ENCODE measurements at regions not wholly inside any gene's neighbourhood (a gene's known extent, or its start where the extent isn't known, plus 50 kb on each side); places are given as distances from the start of the nearest gene placed in this dataset.

- H3K27ac ChIP-seq (ENCODE audit: low read depth), result no peak overlapping the region
- Mint-ChIP-seq H3K27ac (no peak overlapping the region), H3K4me1 (peaks cover 30% of the 10 kb centered on the region), H3K36me3 (ENCODE audit: low read depth) (no peaks in the 10 kb centered on the region), H3K4me3 (no peak overlapping the region), H3K27me3 (ENCODE audit: insufficient read depth, low read depth, poor library complexity) (peaks cover 16% of the 10 kb centered on the region), H3K9me3 (no peaks in the 10 kb centered on the region; the same call in 2 of the 3 replicates)
- H3K4me3 ChIP-seq, result no peak overlapping the region
- H3K36me3 ChIP-seq (ENCODE audit: insufficient read depth), result no peaks in the 10 kb centered on the region
- peaks cover 6% of the 10 kb centered on the region for H3K4me1 ChIP-seq (ENCODE audit: insufficient read depth)
- H3K27me3 ChIP-seq (ENCODE audit: insufficient read depth), result no peaks in the 10 kb centered on the region
- H3K4me2 ChIP-seq, result no peak overlapping the region
- TF ChIP-seq ZNF114 (CRISPR knock-in tag; IDR thresholded peaks at IDR 0.05), result no peak
- no peak for TF ChIP-seq STAT1 (IDR thresholded peaks at IDR 0.05; ENCODE audit: unreplicated experiment)
- H2AFZ ChIP-seq, result no peak overlapping the region
- ATAC-seq (no peak), DNase-seq (ENCODE audit: low spot score) (no peak)
- no peaks in the 10 kb centered on the region for H3F3A ChIP-seq (replicated peaks; ENCODE audit: low read depth)
- H4K20me1 ChIP-seq (replicated peaks; ENCODE audit: insufficient read depth), result no peaks in the 10 kb centered on the region
- no peaks in the 10 kb centered on the region for H3K79me2 ChIP-seq (replicated peaks; ENCODE audit: insufficient read depth)
- no peaks in the 10 kb centered on the region for H3K9me2 ChIP-seq (ENCODE audit: insufficient read depth)
Measured at GRCh38 chr1:22344851-22345560, 106.6 kb upstream of the ZBTB40 start.

GRCh38 chr1:22347854-22348760 is 103.5 kb upstream of the ZBTB40 start:
- H4K20me1 ChIP-seq (replicated peaks; ENCODE audit: insufficient read depth), result no peaks in the 10 kb centered on the region
- H3K9me2 ChIP-seq (ENCODE audit: insufficient read depth), result no peaks in the 10 kb centered on the region
- no peak for DNase-seq (ENCODE audit: low spot score)
- no peak overlapping the region for H3K4me3 ChIP-seq
- no peak overlapping the region for H3K4me3 Mint-ChIP-seq
- H3K27me3 ChIP-seq (ENCODE audit: insufficient read depth), result no peaks in the 10 kb centered on the region
- H3K4me2 ChIP-seq, result no peak overlapping the region
- H3F3A ChIP-seq (replicated peaks; ENCODE audit: low read depth), result peaks cover 8% of the 10 kb centered on the region; the same call in 1 of the 2 replicates
- no peak overlapping the region for H3K27ac Mint-ChIP-seq
- no peak overlapping the region for H3K27ac ChIP-seq (ENCODE audit: low read depth)
- no peaks in the 10 kb centered on the region for H3K36me3 ChIP-seq (ENCODE audit: insufficient read depth)
- H3K4me1 Mint-ChIP-seq, result peaks cover 41% of the 10 kb centered on the region
- no peaks in the 10 kb centered on the region for H3K36me3 Mint-ChIP-seq (ENCODE audit: low read depth)
- H3K27me3 Mint-ChIP-seq (ENCODE audit: insufficient read depth, low read depth, poor library complexity), result peaks cover 24% of the 10 kb centered on the region
- no peak for ATAC-seq
- H3K9me3 Mint-ChIP-seq, result no peaks in the 10 kb centered on the region
- no peak overlapping the region for H2AFZ ChIP-seq
- H3K79me2 ChIP-seq (replicated peaks; ENCODE audit: insufficient read depth), result no peaks in the 10 kb centered on the region
- peaks cover 22% of the 10 kb centered on the region for H3K4me1 ChIP-seq (ENCODE audit: insufficient read depth)
- TF ChIP-seq POLR2AphosphoS5 (IDR thresholded peaks at IDR 0.05; ENCODE audit: low read depth), result no peak
- TF ChIP-seq, protein P1, sequence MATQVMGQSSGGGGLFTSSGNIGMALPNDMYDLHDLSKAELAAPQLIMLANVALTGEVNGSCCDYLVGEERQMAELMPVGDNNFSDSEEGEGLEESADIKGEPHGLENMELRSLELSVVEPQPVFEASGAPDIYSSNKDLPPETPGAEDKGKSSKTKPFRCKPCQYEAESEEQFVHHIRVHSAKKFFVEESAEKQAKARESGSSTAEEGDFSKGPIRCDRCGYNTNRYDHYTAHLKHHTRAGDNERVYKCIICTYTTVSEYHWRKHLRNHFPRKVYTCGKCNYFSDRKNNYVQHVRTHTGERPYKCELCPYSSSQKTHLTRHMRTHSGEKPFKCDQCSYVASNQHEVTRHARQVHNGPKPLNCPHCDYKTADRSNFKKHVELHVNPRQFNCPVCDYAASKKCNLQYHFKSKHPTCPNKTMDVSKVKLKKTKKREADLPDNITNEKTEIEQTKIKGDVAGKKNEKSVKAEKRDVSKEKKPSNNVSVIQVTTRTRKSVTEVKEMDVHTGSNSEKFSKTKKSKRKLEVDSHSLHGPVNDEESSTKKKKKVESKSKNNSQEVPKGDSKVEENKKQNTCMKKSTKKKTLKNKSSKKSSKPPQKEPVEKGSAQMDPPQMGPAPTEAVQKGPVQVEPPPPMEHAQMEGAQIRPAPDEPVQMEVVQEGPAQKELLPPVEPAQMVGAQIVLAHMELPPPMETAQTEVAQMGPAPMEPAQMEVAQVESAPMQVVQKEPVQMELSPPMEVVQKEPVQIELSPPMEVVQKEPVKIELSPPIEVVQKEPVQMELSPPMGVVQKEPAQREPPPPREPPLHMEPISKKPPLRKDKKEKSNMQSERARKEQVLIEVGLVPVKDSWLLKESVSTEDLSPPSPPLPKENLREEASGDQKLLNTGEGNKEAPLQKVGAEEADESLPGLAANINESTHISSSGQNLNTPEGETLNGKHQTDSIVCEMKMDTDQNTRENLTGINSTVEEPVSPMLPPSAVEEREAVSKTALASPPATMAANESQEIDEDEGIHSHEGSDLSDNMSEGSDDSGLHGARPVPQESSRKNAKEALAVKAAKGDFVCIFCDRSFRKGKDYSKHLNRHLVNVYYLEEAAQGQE (IDR thresholded peaks at IDR 0.05; ENCODE audit: unreplicated experiment), result no peak
- TF ChIP-seq ETS1 (IDR thresholded peaks at IDR 0.05), result no peak
- no peak for TF ChIP-seq ZNF462 (CRISPR knock-in tag; IDR thresholded peaks at IDR 0.05)
- TF ChIP-seq CREB1 (CRISPR knock-in tag; IDR thresholded peaks at IDR 0.05; ENCODE audit: low read depth), result no peak
- TF ChIP-seq EZH2 (IDR thresholded peaks at IDR 0.05; ENCODE audit: low read depth, unreplicated experiment), result no peak
- no peak for TF ChIP-seq NANOG (IDR thresholded peaks at IDR 0.05; ENCODE audit: borderline replicate concordance)
